GM12892 (cell line): ENCODE measurements at regions not wholly inside any gene's neighbourhood (a gene's known extent, or its start where the extent isn't known, plus 50 kb on each side); places are given as distances from the start of the nearest gene placed in this dataset.

Experiments
- POLR2A ChIP-seq: IDR thresholded peaks from 2 replicates; pipeline ENCODE4 v1.6.1; 2011; ENCODE audit warnings: low read depth, low read length, control low read depth
- POLR2AphosphoS5 ChIP-seq: IDR thresholded peaks from 2 replicates; pipeline ENCODE4 v1.6.1; 2011; ENCODE audit warnings: low read depth, low read length, control low read depth
- TAF1 ChIP-seq: IDR thresholded peaks from 2 replicates; pipeline ENCODE4 v1.6.1; 2011; ENCODE audit warnings: low read depth, mild to moderate bottlenecking, control low read depth, low read length, borderline replicate concordance

DNA sequence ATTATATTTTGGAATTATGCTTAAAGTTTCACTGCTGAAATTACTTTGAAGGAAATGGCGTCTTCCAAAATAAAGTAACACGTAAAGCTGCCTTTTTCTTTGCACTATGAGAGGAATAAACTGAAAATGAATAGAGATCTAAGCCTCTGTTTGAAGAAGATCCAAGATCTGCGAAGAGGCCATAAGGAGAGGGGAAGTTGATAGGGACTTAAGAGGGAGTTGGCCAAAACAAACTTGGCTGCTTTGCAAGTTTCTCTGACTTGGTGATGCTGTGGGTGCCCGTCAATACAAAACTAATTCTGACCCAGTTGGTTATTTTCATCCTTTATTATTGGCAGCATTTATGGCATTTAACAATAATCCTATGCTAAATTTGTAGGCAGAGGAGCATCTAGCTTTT is 190.2 kb upstream of the GBE1 start:
- TF ChIP-seq POLR2AphosphoS5 (no peak), POLR2A (no peak), TAF1 (no peak)
